ENCODE measurements at regions not wholly inside any gene's neighbourhood (a gene's known extent, or its start where the extent isn't known, plus 50 kb on each side); places are given as distances from the start of the nearest gene placed in this dataset.
A peak's percentile ranks its signal among the peaks of the same experiment; 100 is the strongest.

- no peak for DNase-seq (ENCODE audit: low read depth)
These were observed 152.9 kb downstream of the RPS24 start for GRCh38 chr10:78186572-78186971.

GRCh38 chr10:78187371-78187770, 153.7 kb downstream of the RPS24 start:
- DNase-seq (ENCODE audit: low read depth): no peak

GRCh38 chr10:78188446-78188845, 154.8 kb downstream of the RPS24 start:
- DNase-seq (ENCODE audit: low read depth): no peak

- DNase-seq (ENCODE audit: low read depth): no peak
These were observed 156.6 kb downstream of the RPS24 start for GRCh38 chr10:78190051-78190825.

- no peak for DNase-seq (ENCODE audit: low read depth)
These were observed 157.6 kb downstream of the RPS24 start for GRCh38 chr10:78191301-78191700.

- no peak for DNase-seq (ENCODE audit: low read depth)
These were observed 159.5 kb downstream of the RPS24 start for GRCh38 chr10:78193189-78193588.

- no peak for DNase-seq (ENCODE audit: low read depth)
These were observed 160.4 kb downstream of the RPS24 start for GRCh38 chr10:78194050-78194449.

- DNase-seq (ENCODE audit: low read depth): no peak
These were observed 161.1 kb downstream of the RPS24 start for GRCh38 chr10:78194539-78195402.

GRCh38 chr10:78196396-78196795, 162.7 kb downstream of the RPS24 start:
- DNase-seq (ENCODE audit: low read depth): no peak

- DNase-seq (ENCODE audit: low read depth): peak; percentile 5
These were observed 163.3 kb downstream of the RPS24 start for GRCh38 chr10:78196964-78197363.

GRCh38 chr10:78197628-78198272, 164.1 kb downstream of the RPS24 start:
- DNase-seq (ENCODE audit: low read depth): no peak

GRCh38 chr10:78199005-78199725, 165.5 kb downstream of the RPS24 start:
- no peak for DNase-seq (ENCODE audit: low read depth)

- DNase-seq (ENCODE audit: low read depth): no peak
These were observed 166.1 kb downstream of the RPS24 start for GRCh38 chr10:78199759-78200158.

GRCh38 chr10:78200686-78201085, 167.0 kb downstream of the RPS24 start:
- DNase-seq (ENCODE audit: low read depth): no peak

GRCh38 chr10:78202386-78202785, 168.7 kb downstream of the RPS24 start:
- no peak for DNase-seq (ENCODE audit: low read depth)

- no peak for DNase-seq (ENCODE audit: low read depth)
These were observed 170.5 kb downstream of the RPS24 start for GRCh38 chr10:78203915-78204818.

GRCh38 chr10:78205457-78206016, 171.9 kb downstream of the RPS24 start:
- no peak for DNase-seq (ENCODE audit: low read depth)

GRCh38 chr10:78207216-78207615, 173.6 kb downstream of the RPS24 start:
- DNase-seq (ENCODE audit: low read depth): no peak

GRCh38 chr10:78207776-78208175, 174.1 kb downstream of the RPS24 start:
- no peak for DNase-seq (ENCODE audit: low read depth)

GRCh38 chr10:78209970-78210369, 176.3 kb downstream of the RPS24 start:
- DNase-seq (ENCODE audit: low read depth): no peak

GRCh38 chr10:78210548-78210947, 176.9 kb downstream of the RPS24 start:
- no peak for DNase-seq (ENCODE audit: low read depth)

Data from non-pigmented ciliary epithelial cell (primary cell).